Fibroblast of lung (primary cell): ENCODE measurements at regions not wholly inside any gene's neighbourhood (a gene's known extent, or its start where the extent isn't known, plus 50 kb on each side); places are given as distances from the start of the nearest gene placed in this dataset.

Source experiments
- CTCF ChIP-seq, 2 donors: IDR thresholded peaks in 1 of 2; conservative IDR thresholded peaks in 1 of 2; 1 replicate in 1 of 2; 2 replicates in 1 of 2; pipeline ENCODE4 v1.5.1; 2011 to 2012; ENCODE audit warnings: low read length in 2 of 2, control low read depth in 1 of 2, inconsistent platforms in 1 of 2, low read depth in 1 of 2, mild to moderate bottlenecking in 1 of 2
- EZH2 ChIP-seq: IDR thresholded peaks from 2 replicates; pipeline ENCODE4 v1.5.1; 2012; ENCODE audit warnings: low read length, control low read depth, mild to moderate bottlenecking; ENCODE audit errors: missing control alignments

GRCh38 chr21:35423709-35424108 lies 374.6 kb upstream of the RUNX1 start:
- TF ChIP-seq EZH2 (no peak), CTCF (conservative IDR thresholded peaks at IDR 0.05 in 1 of 2, IDR thresholded peaks at IDR 0.05 in 1 of 2; ENCODE audit: low read depth in 1 of 2, low read length in 2 of 2) (no peak)
